Vagina (tissue), 2 donors: ENCODE measurements at regions not wholly inside any gene's neighbourhood (a gene's known extent, or its start where the extent isn't known, plus 50 kb on each side); places are given as distances from the start of the nearest gene placed in this dataset.

Experiments used
- DNase-seq, 2 donors: peaks; one replicate each; pipeline ENCODE4 v3.0.0-alpha.2; 2017; ENCODE audit errors: extremely low spot score in 2 of 2
- H3K27ac ChIP-seq: fragments of 200-600 bp; sonication (generic); one replicate; pipeline ENCODE4 v1.5.1; 2019
- H3K27me3 ChIP-seq: fragments of 200-600 bp; sonication (generic); one replicate; pipeline ENCODE4 v1.5.1; 2019
- H3K36me3 ChIP-seq, 2 donors: fragments of 200-600 bp; sonication (generic); one replicate each; pipeline ENCODE4 v1.5.1; 2017 to 2019
- H3K4me1 ChIP-seq: fragments of 200-600 bp; sonication (generic); one replicate; pipeline ENCODE4 v1.5.1; 2019
- H3K4me3 ChIP-seq, 2 donors: fragments of 200-600 bp; sonication (generic); 1 replicate in 1 of 2; 2 replicates in 1 of 2; pipeline ENCODE4 v1.5.1; 2016 to 2019
- H3K9me3 ChIP-seq: fragments of 200-600 bp; sonication (generic); one replicate; pipeline ENCODE4 v1.5.1; 2019
- POLR2A ChIP-seq, 2 donors: fragments of 450-650 bp; IDR thresholded peaks; one replicate each; pipeline ENCODE4 v1.6.1; 2017; ENCODE audit warnings: antibody characterized with exemption in 2 of 2, mild to moderate bottlenecking in 2 of 2, moderate library complexity in 2 of 2
- POLR2AphosphoS5 ChIP-seq, 2 donors: sonication (generic); formaldehyde crosslinking; IDR thresholded peaks; one replicate each; pipeline ENCODE4 v1.9.0; 2017; ENCODE audit warnings: antibody characterized with exemption in 2 of 2, mild to moderate bottlenecking in 2 of 2, low read depth in 1 of 2; ENCODE audit not compliant: insufficient read depth in 1 of 2
- intact Hi-C: fragments of 100-400 bp; cut with DNase I; formaldehyde crosslinking; loops from one replicate; pipeline ENCODE4 v1.15.1; 2023
- TF ChIP-seq, protein P1 (sequence below), 3 experiments: fragments of 450-650 bp in 2 of 3; fragments of 200-600 bp in 1 of 3; sonication (generic) in 1 of 3; IDR thresholded peaks; one replicate each; pipeline ENCODE4 v1.5.1; 2017 to 2019; ENCODE audit warnings: antibody characterized with exemption in 3 of 3, mild to moderate bottlenecking in 2 of 3, moderate library complexity in 2 of 3

GRCh38 chr20:57899554-57899953 is 189.7 kb upstream of the PMEPA1 start:
- Histone ChIP-seq H3K4me1 (no peaks in the 10 kb centered on the region), H3K36me3 (no peaks in the 10 kb centered on the region), H3K4me3 (no peak overlapping the region), H3K9me3 (no peaks in the 10 kb centered on the region), H3K27ac (no peak overlapping the region), H3K27me3 (no peaks in the 10 kb centered on the region)
- intact Hi-C loops, result no loop called here
- TF ChIP-seq POLR2A (IDR thresholded peaks at IDR 0.05) (no peak), POLR2AphosphoS5 (IDR thresholded peaks at IDR 0.05; ENCODE audit: insufficient read depth in 1 of 2, low read depth in 1 of 2) (no peak)
- TF ChIP-seq, protein P1, sequence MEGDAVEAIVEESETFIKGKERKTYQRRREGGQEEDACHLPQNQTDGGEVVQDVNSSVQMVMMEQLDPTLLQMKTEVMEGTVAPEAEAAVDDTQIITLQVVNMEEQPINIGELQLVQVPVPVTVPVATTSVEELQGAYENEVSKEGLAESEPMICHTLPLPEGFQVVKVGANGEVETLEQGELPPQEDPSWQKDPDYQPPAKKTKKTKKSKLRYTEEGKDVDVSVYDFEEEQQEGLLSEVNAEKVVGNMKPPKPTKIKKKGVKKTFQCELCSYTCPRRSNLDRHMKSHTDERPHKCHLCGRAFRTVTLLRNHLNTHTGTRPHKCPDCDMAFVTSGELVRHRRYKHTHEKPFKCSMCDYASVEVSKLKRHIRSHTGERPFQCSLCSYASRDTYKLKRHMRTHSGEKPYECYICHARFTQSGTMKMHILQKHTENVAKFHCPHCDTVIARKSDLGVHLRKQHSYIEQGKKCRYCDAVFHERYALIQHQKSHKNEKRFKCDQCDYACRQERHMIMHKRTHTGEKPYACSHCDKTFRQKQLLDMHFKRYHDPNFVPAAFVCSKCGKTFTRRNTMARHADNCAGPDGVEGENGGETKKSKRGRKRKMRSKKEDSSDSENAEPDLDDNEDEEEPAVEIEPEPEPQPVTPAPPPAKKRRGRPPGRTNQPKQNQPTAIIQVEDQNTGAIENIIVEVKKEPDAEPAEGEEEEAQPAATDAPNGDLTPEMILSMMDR (IDR thresholded peaks at IDR 0.05), result no peak
- no peak for DNase-seq

GRCh38 chr20:57898332-57898731 is 188.5 kb upstream of the PMEPA1 start:
- intact Hi-C loops, result no loop called here
- H3K36me3 ChIP-seq, result no peaks in the 10 kb centered on the region
- no peaks in the 10 kb centered on the region for H3K9me3 ChIP-seq
- H3K27me3 ChIP-seq, result no peaks in the 10 kb centered on the region
- TF ChIP-seq POLR2A (IDR thresholded peaks at IDR 0.05) (no peak), POLR2AphosphoS5 (IDR thresholded peaks at IDR 0.05; ENCODE audit: insufficient read depth in 1 of 2, low read depth in 1 of 2) (no peak)
- TF ChIP-seq, protein P1 (IDR thresholded peaks at IDR 0.05), result no peak
- no peak overlapping the region for H3K27ac ChIP-seq
- H3K4me1 ChIP-seq, result no peaks in the 10 kb centered on the region
- H3K4me3 ChIP-seq, result no peak overlapping the region
- DNase-seq, result no peak

GRCh38 chr20:57897891-57898290 is 188.1 kb upstream of the PMEPA1 start:
- Histone ChIP-seq H3K4me1 (no peaks in the 10 kb centered on the region), H3K27me3 (no peaks in the 10 kb centered on the region), H3K27ac (no peak overlapping the region), H3K36me3 (no peaks in the 10 kb centered on the region), H3K9me3 (no peaks in the 10 kb centered on the region), H3K4me3 (no peak overlapping the region)
- TF ChIP-seq POLR2A (IDR thresholded peaks at IDR 0.05) (no peak), POLR2AphosphoS5 (IDR thresholded peaks at IDR 0.05; ENCODE audit: insufficient read depth in 1 of 2, low read depth in 1 of 2) (no peak)
- TF ChIP-seq, protein P1 (IDR thresholded peaks at IDR 0.05), result no peak
- DNase-seq, result no peak
- intact Hi-C loops, result no loop called here

DNA sequence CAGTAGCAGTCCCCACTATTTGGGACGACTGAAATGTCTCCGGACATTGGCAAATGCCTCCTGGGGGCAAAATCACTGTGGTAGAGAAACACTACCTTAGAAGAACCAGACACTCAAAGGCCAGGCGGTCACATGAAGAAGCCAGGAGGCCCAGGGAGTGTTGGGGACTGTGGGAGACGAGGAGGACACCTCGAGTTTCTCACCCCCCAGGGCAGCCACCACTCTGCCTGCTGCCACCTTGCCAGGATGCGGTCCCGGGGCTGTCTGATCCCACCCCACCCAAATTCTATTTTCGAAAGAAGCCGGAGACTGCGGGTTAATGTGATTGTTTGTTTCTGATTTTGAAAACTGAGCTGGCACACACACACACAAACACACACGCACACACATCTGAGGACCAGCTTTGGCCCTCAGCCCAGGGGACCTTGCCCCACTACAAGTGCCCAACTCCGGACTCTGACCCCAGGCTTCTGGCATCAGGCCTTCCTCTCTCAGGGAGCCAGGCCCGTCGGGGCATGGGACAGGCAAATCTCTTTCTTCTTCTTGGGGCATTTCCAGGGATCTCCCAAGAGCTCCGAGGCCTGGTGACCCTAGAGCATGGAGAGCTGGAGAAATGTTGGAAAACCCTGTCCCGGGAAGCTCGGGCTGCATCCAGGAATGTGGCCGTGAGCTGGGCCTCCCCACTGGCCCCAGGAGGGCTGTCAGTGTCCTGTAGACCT is 187.5 kb upstream of the PMEPA1 start:
- Histone ChIP-seq H3K27ac (no peak overlapping the region), H3K36me3 (no peaks in the 10 kb centered on the region), H3K27me3 (no peaks in the 10 kb centered on the region), H3K4me3 (no peak overlapping the region), H3K9me3 (no peaks in the 10 kb centered on the region), H3K4me1 (no peaks in the 10 kb centered on the region)
- intact Hi-C loops, result no loop called here
- TF ChIP-seq POLR2A (IDR thresholded peaks at IDR 0.05) (no peak), POLR2AphosphoS5 (IDR thresholded peaks at IDR 0.05; ENCODE audit: insufficient read depth in 1 of 2, low read depth in 1 of 2) (no peak)
- TF ChIP-seq, protein P1 (IDR thresholded peaks at IDR 0.05), result no peak
- DNase-seq, result no peak

- Histone ChIP-seq H3K27ac (no peak overlapping the region), H3K27me3 (no peaks in the 10 kb centered on the region), H3K36me3 (no peaks in the 10 kb centered on the region), H3K4me3 (no peak overlapping the region), H3K9me3 (no peaks in the 10 kb centered on the region), H3K4me1 (no peaks in the 10 kb centered on the region)
- TF ChIP-seq POLR2A (IDR thresholded peaks at IDR 0.05) (no peak), POLR2AphosphoS5 (IDR thresholded peaks at IDR 0.05; ENCODE audit: insufficient read depth in 1 of 2, low read depth in 1 of 2) (no peak)
- TF ChIP-seq, protein P1 (IDR thresholded peaks at IDR 0.05), result no peak
- no peak for DNase-seq
- intact Hi-C loops, result no loop called here
Observed at GRCh38 chr20:57896563-57896962, 186.7 kb upstream of the PMEPA1 start.
